Osteoblast (primary cell): ENCODE measurements at regions not wholly inside any gene's neighbourhood (a gene's known extent, or its start where the extent isn't known, plus 50 kb on each side); places are given as distances from the start of the nearest gene placed in this dataset.

Source experiments
- DNase-seq: peaks from one replicate; pipeline ENCODE4 v3.0.0; 2011; ENCODE audit warnings: low spot score, mixed read lengths; ENCODE audit not compliant: insufficient read length; ENCODE audit errors: missing footprints
- H2AFZ ChIP-seq: 2 replicates; pipeline ENCODE4 v1.6.0; 2011; ENCODE audit warnings: mild to moderate bottlenecking, low read length
- H3K27ac ChIP-seq: 2 replicates; pipeline ENCODE4 v1.5.1; 2011; ENCODE audit warnings: mild to moderate bottlenecking, low read depth, low read length, moderate library complexity
- H3K27me3 ChIP-seq: 2 replicates; pipeline ENCODE4 v1.6.0; 2012; ENCODE audit warnings: mild to moderate bottlenecking, control low read depth, inconsistent platforms, low read length, moderate library complexity; ENCODE audit not compliant: insufficient read depth
- H3K36me3 ChIP-seq: 2 replicates; pipeline ENCODE4 v1.5.1; 2011; ENCODE audit warnings: mild to moderate bottlenecking, low read length, control low read depth, moderate library complexity; ENCODE audit not compliant: insufficient read depth
- H3K4me1 ChIP-seq: 2 replicates; pipeline ENCODE4 v1.5.1; 2011; ENCODE audit warnings: mild to moderate bottlenecking, low read length, control low read depth, moderate library complexity; ENCODE audit not compliant: insufficient read depth
- H3K4me2 ChIP-seq: 2 replicates; pipeline ENCODE4 v1.6.0; 2011; ENCODE audit warnings: mild to moderate bottlenecking, low read length; ENCODE audit not compliant: insufficient read depth
- H3K4me3 ChIP-seq: fragments of 200-600 bp; sonication (generic); 3 replicates; pipeline ENCODE4 v1.5.1; 2012; ENCODE audit warnings: mild to moderate bottlenecking, low read length, inconsistent platforms; ENCODE audit not compliant: insufficient read depth
- H3K79me2 ChIP-seq: 2 replicates; pipeline ENCODE4 v1.6.0; 2012; ENCODE audit warnings: mild to moderate bottlenecking, low read length, control low read depth, inconsistent platforms; ENCODE audit not compliant: insufficient read depth
- H3K9me3 ChIP-seq: 2 replicates; pipeline ENCODE4 v1.5.1; 2011; ENCODE audit warnings: low read depth, low read length, control low read depth
- H4K20me1 ChIP-seq: 2 replicates; pipeline ENCODE4 v1.6.0; 2012; ENCODE audit warnings: mild to moderate bottlenecking, low read length, control low read depth; ENCODE audit not compliant: insufficient read depth
- CTCF ChIP-seq: IDR thresholded peaks from 2 replicates; pipeline ENCODE4 v1.5.1; 2011; ENCODE audit warnings: mild to moderate bottlenecking, low read depth, low read length, moderate library complexity; ENCODE audit errors: extremely low read depth

DNA sequence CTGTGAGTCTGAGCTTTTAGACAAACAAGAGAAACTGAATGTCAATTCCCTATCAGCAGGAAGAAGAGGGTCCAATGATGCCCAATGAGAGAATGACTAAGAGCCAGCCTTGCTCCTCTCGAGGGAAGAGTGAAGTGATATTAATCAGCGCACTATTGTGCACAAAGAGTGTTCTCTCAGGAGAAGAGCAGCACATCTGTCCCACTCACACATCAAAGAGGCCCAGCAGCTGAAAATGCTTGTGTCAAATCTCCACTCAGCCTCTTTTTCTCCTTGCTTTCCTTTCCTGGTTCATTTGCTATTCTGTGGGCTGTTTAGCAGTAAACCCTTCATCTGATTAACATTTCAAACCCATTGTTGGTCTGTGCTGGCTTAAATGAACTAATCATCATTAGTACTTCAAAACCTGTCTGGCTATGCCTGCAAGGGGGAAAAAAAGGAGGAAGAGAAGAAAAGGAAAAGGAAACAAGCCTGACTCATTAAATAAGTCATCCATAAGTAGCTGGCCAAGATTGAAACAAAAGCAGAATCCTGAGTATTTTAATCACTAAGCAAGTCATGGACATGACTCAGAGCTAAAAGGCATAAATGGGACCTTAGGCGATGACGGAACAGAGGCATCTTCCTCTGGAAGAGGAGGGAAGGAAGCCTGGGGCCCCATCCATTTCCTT is 912.7 kb downstream of the TUSC7 start:
- H3K9me3 ChIP-seq = no peaks in the 10 kb centered on the region
- peak; percentile 77 for DNase-seq
- no peaks in the 10 kb centered on the region for H3K79me2 ChIP-seq
- H3K36me3 ChIP-seq = no peaks in the 10 kb centered on the region
- H3K27ac ChIP-seq = peak overlapping the region; percentile 50
- H4K20me1 ChIP-seq = no peaks in the 10 kb centered on the region
- H3K4me1 ChIP-seq = peaks cover 5% of the 10 kb centered on the region
- no peak overlapping the region for H3K4me2 ChIP-seq
- H3K4me3 ChIP-seq = no peak overlapping the region
- H2AFZ ChIP-seq = no peak overlapping the region
- no peaks in the 10 kb centered on the region for H3K27me3 ChIP-seq
- no peak for TF ChIP-seq CTCF

DNA sequence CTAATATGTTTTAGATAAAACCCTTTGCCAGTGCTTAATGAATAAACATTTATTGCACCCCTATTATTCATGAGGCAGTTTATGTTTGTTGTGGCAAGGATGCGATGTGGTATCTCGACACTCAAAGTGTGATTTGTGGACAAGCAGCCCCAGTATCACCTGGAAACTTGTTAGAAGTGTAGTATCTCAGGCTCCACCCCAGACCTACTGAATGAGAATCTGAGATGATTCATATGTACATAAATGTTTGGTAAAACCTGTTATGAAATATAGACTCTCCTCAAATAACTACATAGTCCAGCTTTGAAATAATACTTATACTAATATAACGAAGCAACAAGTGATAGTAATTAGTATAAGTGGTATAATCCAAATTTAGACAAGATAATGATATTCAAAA is 914.8 kb downstream of the TUSC7 start:
- Histone ChIP-seq H3K27me3 (no peaks in the 10 kb centered on the region), H3K36me3 (no peaks in the 10 kb centered on the region), H3K79me2 (no peaks in the 10 kb centered on the region), H2AFZ (no peak overlapping the region), H4K20me1 (no peaks in the 10 kb centered on the region), H3K4me1 (peaks cover 12% of the 10 kb centered on the region), H3K9me3 (no peaks in the 10 kb centered on the region), H3K4me2 (no peak overlapping the region), H3K27ac (no peak overlapping the region), H3K4me3 (no peak overlapping the region)
- DNase-seq = no peak
- TF ChIP-seq CTCF = no peak

DNA sequence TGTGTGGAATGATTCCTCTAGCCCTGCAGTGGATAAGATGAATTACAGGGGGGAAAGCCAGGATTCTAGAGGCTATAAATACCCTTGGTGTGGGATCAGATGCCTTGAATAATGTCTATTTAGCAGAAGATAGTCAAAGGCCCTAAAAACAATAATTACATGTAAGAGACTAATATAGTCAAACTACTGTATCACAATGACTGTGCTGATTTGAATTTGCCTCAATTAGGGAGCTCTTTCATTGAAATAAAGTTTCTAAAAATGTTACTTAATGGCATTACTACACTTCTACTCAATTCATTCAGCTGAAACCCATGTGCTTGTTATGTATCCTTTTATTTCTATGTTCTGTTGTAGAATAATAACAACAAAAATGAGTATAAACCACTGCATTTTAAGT is 915.6 kb downstream of the TUSC7 start:
- TF ChIP-seq CTCF = no peak
- DNase-seq = no peak
- H3K27me3 ChIP-seq = no peaks in the 10 kb centered on the region

DNA sequence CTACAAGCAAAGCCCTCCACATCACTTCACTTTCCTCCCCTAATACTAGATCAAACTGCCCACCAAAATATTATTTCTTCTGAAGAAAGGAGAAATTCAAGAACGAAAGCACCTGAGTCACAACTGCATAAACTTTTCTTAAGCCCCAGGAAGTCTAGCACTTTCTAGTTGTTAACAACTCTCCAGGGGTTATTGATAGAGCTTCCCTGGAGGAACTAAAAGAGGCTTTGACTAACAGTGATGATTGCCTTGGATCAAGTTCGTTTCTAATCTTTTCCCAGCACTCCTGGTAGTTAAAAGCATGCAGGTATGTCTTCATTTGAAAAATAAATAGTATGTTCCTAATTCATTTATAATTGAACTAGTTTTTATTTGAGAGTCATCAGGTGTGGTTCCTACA is 917.0 kb downstream of the TUSC7 start:
- no peaks in the 10 kb centered on the region for H3K79me2 ChIP-seq
- no peak for TF ChIP-seq CTCF
- no peak overlapping the region for H3K4me2 ChIP-seq
- H3K27me3 ChIP-seq = no peaks in the 10 kb centered on the region
- no peak overlapping the region for H2AFZ ChIP-seq
- H3K27ac ChIP-seq = no peak overlapping the region
- no peaks in the 10 kb centered on the region for H4K20me1 ChIP-seq
- DNase-seq = no peak
- no peaks in the 10 kb centered on the region for H3K9me3 ChIP-seq
- H3K4me1 ChIP-seq = peaks cover 15% of the 10 kb centered on the region
- H3K4me3 ChIP-seq = no peak overlapping the region
- H3K36me3 ChIP-seq = no peaks in the 10 kb centered on the region

More for the DNA sequence above, 915.6 kb downstream of the TUSC7 start:
- Histone ChIP-seq H3K27ac (no peak overlapping the region), H3K79me2 (no peaks in the 10 kb centered on the region), H3K4me2 (no peak overlapping the region), H4K20me1 (no peaks in the 10 kb centered on the region), H3K9me3 (no peaks in the 10 kb centered on the region), H2AFZ (no peak overlapping the region), H3K36me3 (no peaks in the 10 kb centered on the region), H3K4me1 (peaks cover 12% of the 10 kb centered on the region), H3K4me3 (no peak overlapping the region)
